HG02981 (cell line): ENCODE measurements at regions not wholly inside any gene's neighbourhood (a gene's known extent, or its start where the extent isn't known, plus 50 kb on each side); places are given as distances from the start of the nearest gene placed in this dataset.
"Not testable (repeated sequence)": the region's sequence is repeated elsewhere in the genome, so short reads cannot be mapped to it uniquely, and the experiment has no call there.

Experiments
- ATAC-seq: cut with Tn5 transposase; IDR thresholded peaks from one replicate; pipeline ENCODE4 v1.9.1; 2021; ENCODE audit warnings: mild to moderate bottlenecking, moderate library complexity; ENCODE audit not compliant: unreplicated experiment

DNA sequence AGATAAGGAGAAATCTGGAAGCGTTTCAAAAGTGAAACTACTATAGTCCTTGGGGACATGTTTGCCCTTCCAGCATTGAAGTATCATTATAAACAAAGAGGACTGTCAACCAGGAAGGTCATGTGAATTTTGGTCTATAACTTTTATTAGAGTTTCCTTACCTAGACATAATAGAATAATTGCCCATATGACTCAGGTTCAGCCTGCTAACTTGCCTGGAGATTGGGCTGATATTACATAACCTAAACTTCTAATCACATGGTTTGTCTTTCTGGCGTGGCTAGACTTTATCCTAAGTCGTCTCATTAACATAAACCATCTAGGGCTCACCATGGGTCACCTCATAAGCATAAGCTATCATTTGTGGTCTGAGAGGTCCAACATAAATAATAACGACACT, 775.9 kb downstream of the CENPC start:
- ATAC-seq: no peak

DNA sequence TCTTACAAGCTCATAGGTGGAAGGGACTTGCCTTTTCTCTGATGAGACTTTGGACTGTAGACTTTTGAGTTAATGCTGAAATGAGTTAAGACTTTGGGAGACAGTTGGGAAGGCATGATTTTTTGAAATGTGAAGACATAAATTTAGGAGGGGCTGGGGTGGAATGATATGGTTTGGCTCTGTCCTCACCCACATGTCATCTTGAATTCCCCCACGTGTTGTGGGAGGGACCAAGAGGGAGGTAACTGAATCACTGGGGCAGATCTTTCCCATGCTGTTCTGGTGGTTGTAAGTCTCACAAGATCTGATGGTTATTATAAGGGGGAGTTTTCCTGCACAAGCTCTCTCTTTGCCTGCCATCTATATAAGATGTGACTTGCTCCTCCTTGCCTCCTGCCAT, 777.9 kb downstream of the CENPC start:
- no peak for ATAC-seq

DNA sequence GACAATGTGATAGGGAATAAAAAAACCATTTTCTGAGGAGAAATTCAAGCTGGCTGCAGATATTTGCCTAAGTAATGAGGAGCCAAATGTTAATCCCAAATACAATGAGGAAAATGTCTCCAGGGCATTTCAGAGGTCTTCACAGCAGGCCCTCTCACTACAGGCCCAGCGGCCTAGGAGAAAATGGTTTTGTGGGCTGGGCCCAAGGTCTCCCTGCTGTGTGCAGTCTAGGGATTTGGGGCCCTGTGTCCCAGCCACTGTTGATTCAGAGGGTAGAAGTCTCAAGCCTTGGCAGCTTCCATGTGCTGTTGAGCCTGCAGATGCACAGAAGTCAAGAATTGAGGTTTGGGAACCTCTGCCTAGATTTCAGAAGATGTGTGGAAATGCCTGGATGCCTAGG, 778.7 kb downstream of the CENPC start:
- ATAC-seq: no peak

DNA sequence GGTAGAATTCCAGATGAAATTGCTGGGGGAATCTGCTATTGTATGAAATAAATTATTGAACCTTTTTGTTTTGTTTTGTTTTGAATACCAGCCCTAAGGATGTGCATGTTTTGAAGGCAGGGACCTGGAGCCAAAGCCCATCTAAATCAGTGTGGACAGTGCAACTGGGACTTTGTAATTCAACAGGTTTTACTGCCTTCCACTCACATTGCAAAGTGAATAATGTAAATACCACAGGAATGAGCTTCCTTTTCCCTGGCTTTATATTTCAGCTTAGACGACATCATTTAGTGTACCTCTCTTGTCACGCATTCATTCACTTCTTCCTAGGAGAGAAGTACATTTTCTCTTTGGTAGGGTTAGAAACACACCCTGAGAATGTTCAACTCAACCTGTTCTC, 795.0 kb downstream of the CENPC start:
- no peak for ATAC-seq

DNA sequence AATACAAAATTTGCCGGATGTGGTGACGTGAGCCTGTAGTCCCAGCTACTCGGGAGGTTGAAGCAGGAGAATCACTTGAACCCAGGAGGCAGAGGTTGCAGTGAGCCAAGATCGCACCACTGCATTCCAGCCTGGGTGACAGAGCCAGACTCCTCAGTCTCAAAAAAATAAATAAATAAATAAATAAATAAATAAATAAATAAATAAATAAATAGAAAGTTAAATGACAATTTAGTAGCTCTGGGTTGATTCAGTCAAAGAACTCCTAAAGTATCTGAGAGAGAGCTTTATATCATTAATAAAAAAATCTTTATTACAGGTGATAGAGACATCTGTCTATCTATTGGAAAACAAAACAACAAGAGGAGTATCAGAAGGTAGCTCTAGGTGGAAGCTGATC, 798.4 kb downstream of the CENPC start:
- not testable (repeated sequence) for ATAC-seq

DNA sequence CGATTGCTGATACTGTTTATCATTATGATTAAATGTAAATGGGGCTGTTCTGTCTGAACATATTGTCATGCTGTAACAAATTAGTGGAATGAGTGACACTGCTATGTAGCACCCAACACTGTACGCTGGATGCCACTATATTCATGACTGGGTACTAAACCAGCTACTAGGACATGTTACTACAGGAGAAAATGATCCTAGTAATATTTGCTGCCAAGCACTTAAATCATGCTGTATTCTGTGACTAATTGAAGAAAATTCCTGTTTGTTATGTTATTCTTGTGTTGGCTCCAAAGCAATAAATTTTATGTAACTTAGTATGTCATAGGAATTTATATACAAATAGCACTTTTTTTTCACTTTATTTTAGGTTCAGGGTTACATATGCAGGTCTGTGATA, 804.2 kb downstream of the CENPC start:
- no peak for ATAC-seq

DNA sequence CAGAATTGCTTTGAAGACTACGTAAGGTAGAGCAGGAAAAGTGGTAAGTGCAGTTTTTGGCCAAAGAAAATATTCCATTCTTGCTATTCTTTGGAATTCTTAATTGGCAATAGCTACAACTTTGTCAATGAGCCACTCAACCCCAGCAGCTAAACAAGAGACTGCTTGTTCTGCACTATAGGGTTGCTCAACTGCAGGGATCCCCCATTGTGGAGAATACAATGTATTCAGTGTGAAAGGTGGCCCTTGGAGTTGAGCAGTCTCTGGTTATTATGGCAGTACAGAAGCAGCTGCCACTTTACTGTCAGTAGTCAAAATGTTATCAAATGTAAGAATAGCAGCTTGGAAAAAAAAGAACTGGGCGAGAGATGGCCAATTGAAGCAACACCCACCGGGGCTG, 808.7 kb downstream of the CENPC start:
- no peak for ATAC-seq

DNA sequence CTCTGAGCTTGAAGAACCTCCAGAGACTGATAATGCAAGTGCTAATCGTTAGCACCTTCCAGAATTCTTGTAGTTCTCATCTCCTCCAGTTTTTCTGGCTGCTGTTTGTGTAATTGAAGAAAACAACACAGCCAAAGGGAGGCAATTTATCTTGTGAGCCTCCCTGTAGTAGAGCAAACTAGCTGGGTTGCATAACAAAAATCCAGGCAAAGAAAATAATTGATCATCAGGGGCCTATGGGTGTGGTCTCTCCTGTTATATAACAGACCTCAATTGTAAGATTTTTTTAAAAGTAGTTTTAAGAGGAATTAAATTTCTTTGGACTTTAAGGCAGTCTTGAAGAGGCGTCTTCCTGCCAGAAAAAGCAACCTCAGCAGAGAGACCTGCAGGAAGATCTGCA, 817.0 kb downstream of the CENPC start:
- ATAC-seq: no peak

DNA sequence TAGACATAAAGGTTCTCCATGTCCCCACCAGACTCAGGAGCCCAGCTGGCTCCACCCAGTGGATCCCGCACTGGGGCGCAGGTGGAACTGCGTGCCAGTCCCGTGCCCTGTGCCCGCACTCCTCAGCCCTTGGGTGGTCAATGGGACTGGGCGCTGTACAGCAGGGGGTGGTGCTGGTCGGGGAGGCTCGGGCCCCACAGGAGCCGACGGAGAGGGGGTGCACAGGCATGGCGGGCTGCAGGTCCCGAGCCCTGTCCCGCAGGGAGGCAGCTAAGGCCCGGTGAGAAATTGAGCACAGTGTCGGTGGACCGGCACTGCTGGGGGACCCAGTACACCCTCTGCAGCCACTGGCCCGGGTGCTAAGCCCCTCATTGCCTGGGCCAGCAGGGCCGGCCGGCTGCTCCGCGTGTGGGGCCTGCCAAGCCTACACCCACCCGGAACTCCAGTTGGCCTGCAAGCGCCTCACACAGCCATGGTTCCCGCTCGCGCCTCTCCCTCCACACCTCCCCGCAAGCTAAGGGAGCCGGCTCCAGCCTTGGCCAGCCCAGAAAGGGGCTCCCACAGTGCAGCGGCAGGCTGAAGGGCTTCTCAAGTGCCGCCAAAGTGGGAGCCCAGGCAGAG, 832.9 kb downstream of the CENPC start:
- ATAC-seq: not testable (repeated sequence)

DNA sequence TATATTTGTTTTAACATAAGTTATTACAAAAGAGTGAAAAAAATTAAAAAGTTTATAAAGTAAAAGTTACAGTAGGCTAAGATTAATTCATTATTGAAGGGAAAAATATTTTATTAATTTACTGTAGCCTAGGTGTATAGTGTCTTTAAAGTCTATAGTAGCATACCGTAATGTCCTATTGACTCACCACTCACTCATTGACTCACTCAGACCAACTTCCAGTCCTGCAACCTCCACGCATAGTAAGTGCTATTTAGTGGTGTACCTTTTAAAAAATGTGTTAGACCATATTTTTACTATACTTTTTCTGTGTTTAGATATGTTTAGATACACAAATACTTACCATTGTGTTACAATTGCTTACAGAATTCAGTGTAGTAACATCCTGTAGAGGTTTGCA, 841.1 kb downstream of the CENPC start:
- no peak for ATAC-seq

DNA sequence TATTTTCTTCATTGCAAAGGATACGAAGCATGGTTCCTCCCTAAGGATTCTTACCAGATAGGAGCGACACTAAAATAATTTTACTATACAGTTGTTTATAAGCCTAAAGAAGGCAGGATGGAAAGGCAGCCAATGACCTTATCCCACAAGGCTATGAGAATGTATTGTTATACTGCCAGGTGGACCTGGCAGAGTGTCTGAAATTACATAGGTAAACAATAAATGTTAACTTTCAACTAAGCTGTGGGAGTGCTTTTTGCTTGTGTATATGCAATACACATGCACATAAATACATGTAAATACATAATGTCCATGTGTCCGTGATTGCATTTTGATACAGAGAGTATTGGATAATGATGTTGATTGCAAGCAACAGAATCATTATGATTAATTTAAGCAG, 850.6 kb downstream of the CENPC start:
- no peak for ATAC-seq

DNA sequence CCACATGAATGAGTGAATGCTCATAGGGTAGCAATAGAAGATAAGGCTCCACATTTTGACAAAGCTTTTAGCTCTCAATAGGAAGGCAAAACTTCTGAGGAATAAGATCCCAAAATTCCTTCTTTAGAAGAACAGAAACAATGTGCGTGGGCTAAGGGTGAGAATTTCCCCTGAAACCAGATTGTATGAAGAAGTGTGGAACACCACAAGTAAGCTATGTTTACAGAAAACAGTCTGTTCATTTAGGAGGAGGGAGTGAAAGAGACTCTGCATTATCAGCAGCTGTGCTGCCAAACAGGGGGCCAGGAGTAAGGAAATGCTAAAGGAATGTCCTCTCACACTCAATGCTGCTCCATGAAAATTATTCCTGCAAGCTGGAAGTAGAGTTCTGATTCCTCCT, 851.6 kb downstream of the CENPC start:
- ATAC-seq: no peak

DNA sequence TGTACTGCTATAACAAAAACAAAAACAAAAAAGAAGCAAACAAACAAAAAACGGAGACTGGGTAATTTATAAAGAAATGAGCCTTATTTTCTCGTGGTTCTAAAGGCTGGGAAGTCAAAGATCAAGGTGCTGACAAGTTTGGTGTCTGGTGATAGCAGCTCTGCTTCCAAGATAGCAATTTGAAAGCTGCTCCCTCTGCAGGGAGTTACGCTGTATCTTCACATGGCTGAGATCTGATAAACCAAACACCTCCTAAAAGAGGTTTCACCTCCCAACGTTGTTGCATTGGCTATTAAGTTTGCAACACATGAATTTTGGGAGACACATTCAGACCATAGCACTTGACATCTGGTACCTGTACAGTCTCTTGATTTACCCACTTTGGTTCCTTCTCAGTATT, 854.2 kb downstream of the CENPC start:
- no peak for ATAC-seq

DNA sequence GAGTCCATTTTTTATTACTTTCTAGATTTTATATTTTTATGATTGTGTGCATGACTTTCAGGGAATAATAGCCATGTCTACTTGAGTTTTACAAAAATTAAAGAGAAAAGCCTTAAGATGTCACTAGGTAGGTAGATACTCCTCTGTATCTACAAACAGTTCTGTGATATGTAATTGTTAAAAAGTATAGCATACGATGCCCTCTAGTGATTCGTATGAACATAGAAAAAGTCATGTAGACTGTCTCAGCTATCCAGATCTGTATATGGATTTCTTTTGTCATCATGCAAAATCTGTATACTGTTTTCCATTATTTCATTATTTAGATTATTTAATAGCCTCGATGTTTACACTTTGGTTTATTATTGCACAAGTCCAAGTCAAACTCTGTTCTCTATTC, 856.6 kb downstream of the CENPC start:
- no peak for ATAC-seq

DNA sequence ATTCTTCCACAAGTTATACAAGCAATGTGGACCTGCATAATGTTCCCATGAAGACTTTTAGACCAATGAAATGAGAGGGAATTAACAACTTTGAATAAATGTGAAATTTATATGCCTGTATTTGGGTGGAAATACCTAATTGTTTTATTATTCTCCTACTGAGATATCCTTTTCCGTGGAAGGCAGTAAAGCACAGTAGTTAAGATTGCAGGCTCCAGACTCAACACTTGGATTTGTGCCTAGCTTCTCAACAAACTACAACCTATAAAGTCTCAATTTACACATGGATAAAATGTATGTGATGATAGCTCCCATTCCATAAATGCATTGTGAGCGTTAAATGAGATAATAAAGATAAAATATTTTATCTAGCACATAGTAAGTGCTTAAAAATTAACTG, 857.8 kb downstream of the CENPC start:
- no peak for ATAC-seq

DNA sequence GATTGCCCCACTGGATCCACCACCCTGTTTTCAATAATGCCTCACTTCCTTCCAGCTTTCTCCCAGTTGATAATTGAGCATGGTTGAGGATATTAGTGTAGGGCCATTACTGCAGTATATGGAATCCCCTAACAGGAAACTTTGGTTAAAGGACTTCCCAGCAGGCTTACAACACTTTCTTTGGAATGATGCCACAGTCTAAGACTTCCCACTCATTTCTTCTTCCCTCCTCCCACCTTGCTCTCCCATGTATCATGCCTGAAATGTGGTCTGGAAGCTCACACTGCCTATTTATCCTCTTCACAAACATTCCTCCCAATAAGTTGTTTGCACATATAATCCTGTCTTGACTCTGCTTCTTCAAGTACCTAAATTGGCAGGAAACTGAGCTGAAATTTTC, 863.3 kb downstream of the CENPC start:
- no peak for ATAC-seq

DNA sequence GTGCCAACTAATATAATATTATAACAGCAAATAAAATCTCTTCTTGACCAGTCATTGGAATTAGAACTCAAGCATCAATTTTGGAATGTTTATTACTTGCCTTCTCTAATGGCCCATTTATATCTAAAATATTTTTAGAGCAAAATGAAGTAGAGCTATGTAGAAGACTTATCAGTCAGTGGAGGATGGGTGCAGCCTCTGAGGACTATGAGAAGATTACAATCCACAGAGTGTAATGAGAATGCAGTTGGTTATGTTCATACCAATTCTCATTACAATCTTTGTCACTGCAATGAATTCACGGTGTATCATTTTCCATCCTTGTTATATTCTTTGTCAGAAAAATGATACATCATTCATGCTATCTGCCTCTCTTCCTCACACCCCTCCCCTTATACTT, 878.1 kb downstream of the CENPC start:
- ATAC-seq: no peak

DNA sequence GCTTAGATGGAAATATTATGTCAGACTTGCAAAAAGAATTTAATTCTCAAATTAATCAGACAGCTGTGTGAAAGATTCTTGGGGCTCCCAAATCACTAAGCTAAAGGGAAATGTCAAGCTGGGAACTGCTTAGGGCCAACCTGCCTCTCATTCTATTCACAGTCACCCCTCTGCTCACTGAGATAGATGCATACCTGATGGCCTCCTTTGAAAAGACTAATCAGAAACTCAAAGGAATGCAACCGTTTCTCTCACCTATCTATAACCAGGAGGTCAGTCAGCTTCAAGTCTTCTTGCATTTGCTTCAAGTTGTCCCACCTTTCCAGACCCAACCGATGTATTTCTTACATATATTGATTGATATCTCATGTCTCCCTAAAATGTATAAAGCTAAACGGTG, 882.7 kb downstream of the CENPC start:
- ATAC-seq: no peak

DNA sequence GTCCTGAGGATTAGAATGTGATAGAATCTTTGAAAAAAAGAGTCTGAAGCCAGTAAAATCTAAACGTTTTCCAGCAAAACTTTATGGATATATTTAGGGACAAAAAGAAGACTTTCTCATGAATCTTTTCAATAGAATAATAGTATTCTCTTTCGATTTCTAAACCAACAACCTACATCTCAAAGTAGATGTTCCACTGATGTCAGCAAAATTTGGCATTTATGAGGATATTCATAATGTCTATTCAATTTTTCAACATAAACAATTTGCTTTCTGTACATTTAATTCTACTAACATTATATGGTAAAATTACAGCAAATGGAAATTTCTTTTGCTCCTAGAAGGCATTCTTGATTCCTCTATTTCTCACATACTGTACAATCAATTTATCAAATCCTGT, 886.5 kb downstream of the CENPC start:
- ATAC-seq: no peak

DNA sequence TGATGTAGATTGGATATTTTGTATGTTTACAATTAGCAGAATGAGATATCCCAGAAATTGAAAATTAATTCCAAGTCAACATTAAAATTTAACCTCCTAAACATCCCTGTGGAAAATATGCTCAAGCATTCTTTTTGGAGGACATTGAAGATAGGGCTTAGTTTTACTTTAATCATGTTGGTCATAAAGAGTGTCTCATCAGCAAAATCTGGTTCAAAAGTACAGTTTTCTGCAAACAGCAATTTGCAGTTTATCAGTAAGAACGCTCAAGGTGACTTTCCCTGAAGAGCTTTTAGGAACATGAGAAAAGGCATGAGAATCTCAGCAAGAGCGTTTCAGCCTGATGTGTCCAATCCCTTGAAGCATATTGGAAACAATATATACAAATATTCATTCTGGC, 889.8 kb downstream of the CENPC start:
- ATAC-seq: no peak

DNA sequence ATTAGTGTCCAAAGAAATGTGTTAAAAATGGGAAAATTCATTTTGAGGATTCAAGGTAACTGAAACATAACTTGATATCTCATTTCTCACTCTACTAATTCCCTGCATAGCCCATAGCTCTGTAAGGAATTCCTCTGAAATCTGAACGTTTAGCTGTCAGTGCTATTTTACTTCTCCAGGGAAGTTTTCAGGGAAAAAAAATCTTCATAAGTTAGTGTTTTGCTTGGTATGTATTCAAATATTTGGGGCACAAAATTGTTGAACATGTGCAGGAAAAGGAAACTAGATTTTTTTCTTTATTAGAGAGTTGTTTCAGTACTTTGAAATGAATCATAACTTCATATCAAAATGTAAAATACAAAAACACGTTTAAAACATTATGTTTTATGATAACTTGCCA, 891.4 kb downstream of the CENPC start:
- no peak for ATAC-seq

DNA sequence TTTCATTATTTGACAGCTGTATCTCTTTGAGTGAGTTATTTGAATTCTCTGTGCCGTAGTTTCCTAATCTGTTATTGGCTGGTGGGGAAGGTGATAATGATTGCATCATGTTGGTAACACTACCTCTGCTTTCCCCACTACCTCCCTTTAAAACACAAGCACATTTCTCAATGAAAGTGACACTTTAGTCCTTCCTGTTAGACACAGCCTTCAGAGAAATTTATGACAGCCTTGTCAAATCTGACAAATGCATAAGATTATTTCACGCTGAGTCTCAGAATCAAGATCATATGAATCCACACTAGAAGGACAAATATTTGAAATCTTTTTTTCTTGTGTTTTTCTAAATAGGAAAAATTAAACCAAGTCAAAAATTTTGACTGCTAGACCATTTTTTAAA, 896.1 kb downstream of the CENPC start:
- no peak for ATAC-seq

DNA sequence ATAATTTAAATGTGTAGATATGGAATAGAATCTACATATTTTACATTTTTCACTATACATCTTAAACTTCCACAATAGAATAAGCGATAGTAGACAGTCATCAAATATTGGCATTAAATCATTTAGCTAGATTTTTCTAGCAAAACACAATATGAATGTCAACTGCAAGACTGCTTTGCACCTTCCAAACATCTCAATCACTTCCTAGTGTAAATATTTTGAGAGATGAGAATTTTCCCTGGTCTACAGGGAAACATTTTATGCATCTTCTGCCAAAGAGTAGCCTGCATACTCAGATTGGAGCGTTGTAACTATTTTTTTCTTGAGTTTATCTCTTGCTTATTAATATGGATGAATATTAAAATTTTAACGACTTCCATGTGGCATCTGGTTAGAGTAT, 897.4 kb downstream of the CENPC start:
- no peak for ATAC-seq

DNA sequence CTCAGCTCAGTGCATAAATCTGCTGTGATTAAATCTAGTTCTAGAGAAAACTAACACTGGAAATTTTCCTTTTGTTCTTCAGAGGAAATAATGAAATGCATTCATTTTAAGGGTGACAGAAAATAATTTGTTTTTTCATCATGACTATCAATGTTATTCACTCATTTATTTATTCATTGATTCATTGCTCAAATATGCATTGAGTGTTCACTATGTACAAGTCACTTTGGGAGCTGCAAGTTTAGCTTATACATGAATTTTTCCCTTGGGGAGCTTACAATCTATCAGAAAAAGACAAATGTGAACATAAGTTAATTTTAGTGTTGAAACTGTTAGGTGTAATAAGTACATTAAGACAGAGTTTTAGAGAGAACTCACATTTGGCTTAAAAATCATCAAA, 897.8 kb downstream of the CENPC start:
- ATAC-seq: no peak
